Spleen (tissue), 7 donors: ENCODE measurements at regions not wholly inside any gene's neighbourhood (a gene's known extent, or its start where the extent isn't known, plus 50 kb on each side); places are given as distances from the start of the nearest gene placed in this dataset.

Source experiments
- CTCF ChIP-seq, 11 experiments: fragments of 200-600 bp in 7 of 11; fragments of 450-650 bp in 4 of 11; sonication (generic) in 4 of 11; IDR thresholded peaks in 8 of 11; conservative IDR thresholded peaks in 3 of 11; 1 replicate in 7 of 11; 2 replicates in 4 of 11; pipeline versions ENCODE4 v1.4.0 to v1.8.0; 2016 to 2021; ENCODE audit warnings: antibody characterized with exemption in 11 of 11, inconsistent platforms in 4 of 11, mild to moderate bottlenecking in 1 of 11
- POLR2A ChIP-seq, 3 donors: fragments of 450-650 bp; IDR thresholded peaks; one replicate each; pipeline ENCODE4 v1.5.1; 2017; ENCODE audit warnings: antibody characterized with exemption in 3 of 3, mild to moderate bottlenecking in 1 of 3
- POLR2AphosphoS5 ChIP-seq, 3 donors: sonication (generic); formaldehyde crosslinking; IDR thresholded peaks; one replicate each; pipeline ENCODE4 v1.5.1; 2017; ENCODE audit warnings: antibody characterized with exemption in 3 of 3
- donor health status: DM: no; HTN: no; CAD: no; lungs with moderate emphysema.
- donor health status: DM: no; HTN: no; CAD: no.
- donor health status: DM: no; HTN: no; CAD: no.

GRCh38 chr9:82920154-82920553 lies 142.8 kb downstream of the RASEF start:
- TF ChIP-seq CTCF (IDR thresholded peaks at IDR 0.05 in 8 of 11, conservative IDR thresholded peaks at IDR 0.05 in 3 of 11) (no peak), POLR2AphosphoS5 (IDR thresholded peaks at IDR 0.05) (no peak), POLR2A (IDR thresholded peaks at IDR 0.05) (no peak)
